Endothelial cell (in vitro differentiated cells): ENCODE measurements at regions not wholly inside any gene's neighbourhood (a gene's known extent, or its start where the extent isn't known, plus 50 kb on each side); places are given as distances from the start of the nearest gene placed in this dataset.

ENCODE experiments used
- DNase-seq: peaks from one replicate; pipeline ENCODE4 v3.0.0; 2021; ENCODE audit warnings: low spot score
- H3K27ac Mint-ChIP-seq: one replicate; pipeline ENCODE4 v1.8.0; 2021; ENCODE audit warnings: mixed read lengths, inconsistent platforms; ENCODE audit not compliant: unreplicated experiment
- H3K27me3 Mint-ChIP-seq: one replicate; pipeline ENCODE4 v1.8.0; 2021; ENCODE audit warnings: mild to moderate bottlenecking, moderate library complexity, mixed read lengths, inconsistent platforms; ENCODE audit not compliant: unreplicated experiment
- H3K36me3 Mint-ChIP-seq: one replicate; pipeline ENCODE4 v1.8.0; 2021; ENCODE audit warnings: mild to moderate bottlenecking, low read depth, mixed read lengths, inconsistent platforms; ENCODE audit not compliant: unreplicated experiment
- H3K4me1 Mint-ChIP-seq: one replicate; pipeline ENCODE4 v1.8.0; 2021; ENCODE audit warnings: mild to moderate bottlenecking, mixed read lengths, inconsistent platforms; ENCODE audit not compliant: unreplicated experiment
- H3K4me3 Mint-ChIP-seq: one replicate; pipeline ENCODE4 v1.8.0; 2021; ENCODE audit warnings: mild to moderate bottlenecking, mixed read lengths, inconsistent platforms; ENCODE audit not compliant: unreplicated experiment
- H3K9me3 Mint-ChIP-seq: one replicate; pipeline ENCODE4 v1.8.0; 2021; ENCODE audit warnings: mixed read lengths, inconsistent platforms; ENCODE audit not compliant: unreplicated experiment
- CTCF ChIP-seq: fragments of 200-600 bp; sonication (generic); IDR thresholded peaks from one replicate; pipeline ENCODE4 v1.5.0; 2021; ENCODE audit warnings: antibody characterized with exemption; ENCODE audit not compliant: unreplicated experiment

GRCh38 chr3:78201091-78201490, 1161.2 kb downstream of the ROBO2 start:
- no peak overlapping the region for H3K4me3 Mint-ChIP-seq
- H3K36me3 Mint-ChIP-seq: no peaks in the 10 kb centered on the region
- no peaks in the 10 kb centered on the region for H3K27me3 Mint-ChIP-seq
- TF ChIP-seq CTCF: no peak
- no peak overlapping the region for H3K27ac Mint-ChIP-seq
- no peak for DNase-seq
- H3K4me1 Mint-ChIP-seq: no peaks in the 10 kb centered on the region
- no peaks in the 10 kb centered on the region for H3K9me3 Mint-ChIP-seq

GRCh38 chr3:78204977-78205376, 1165.1 kb downstream of the ROBO2 start:
- no peak for DNase-seq
- no peaks in the 10 kb centered on the region for H3K27me3 Mint-ChIP-seq
- no peak for TF ChIP-seq CTCF
- H3K36me3 Mint-ChIP-seq: no peaks in the 10 kb centered on the region
- H3K27ac Mint-ChIP-seq: no peak overlapping the region
- H3K9me3 Mint-ChIP-seq: no peaks in the 10 kb centered on the region
- no peaks in the 10 kb centered on the region for H3K4me1 Mint-ChIP-seq
- no peak overlapping the region for H3K4me3 Mint-ChIP-seq

- Mint-ChIP-seq H3K27me3 (peaks cover 3% of the 10 kb centered on the region), H3K36me3 (no peaks in the 10 kb centered on the region), H3K27ac (no peak overlapping the region), H3K9me3 (no peaks in the 10 kb centered on the region), H3K4me1 (peaks cover 4% of the 10 kb centered on the region), H3K4me3 (no peak overlapping the region)
- no peak for DNase-seq
- TF ChIP-seq CTCF: no peak
Observed at GRCh38 chr3:78221300-78221699, 1181.4 kb downstream of the ROBO2 start.

- Mint-ChIP-seq H3K4me3 (no peak overlapping the region), H3K9me3 (no peaks in the 10 kb centered on the region), H3K27me3 (peaks cover 3% of the 10 kb centered on the region), H3K4me1 (peaks cover 4% of the 10 kb centered on the region), H3K27ac (no peak overlapping the region), H3K36me3 (no peaks in the 10 kb centered on the region)
- no peak for DNase-seq
- no peak for TF ChIP-seq CTCF
Observed at GRCh38 chr3:78221796-78222195, 1181.9 kb downstream of the ROBO2 start.

GRCh38 chr3:78235841-78236240, 1195.9 kb downstream of the ROBO2 start:
- H3K4me3 Mint-ChIP-seq: no peak overlapping the region
- no peak overlapping the region for H3K27ac Mint-ChIP-seq
- TF ChIP-seq CTCF: no peak
- H3K36me3 Mint-ChIP-seq: no peaks in the 10 kb centered on the region
- no peaks in the 10 kb centered on the region for H3K9me3 Mint-ChIP-seq
- no peaks in the 10 kb centered on the region for H3K27me3 Mint-ChIP-seq
- DNase-seq: no peak
- no peaks in the 10 kb centered on the region for H3K4me1 Mint-ChIP-seq
